DMS153 treated with DMSO at 0.1 percent for 48 hours (cell line): ENCODE measurements at regions not wholly inside any gene's neighbourhood (a gene's known extent, or its start where the extent isn't known, plus 50 kb on each side); places are given as distances from the start of the nearest gene placed in this dataset.

Experiments used
- DNase-seq: peaks from one replicate; lab custom pipeline; 2025; ENCODE audit not compliant: unreplicated experiment; lab: John Stamatoyannopoulos, UW

DNA sequence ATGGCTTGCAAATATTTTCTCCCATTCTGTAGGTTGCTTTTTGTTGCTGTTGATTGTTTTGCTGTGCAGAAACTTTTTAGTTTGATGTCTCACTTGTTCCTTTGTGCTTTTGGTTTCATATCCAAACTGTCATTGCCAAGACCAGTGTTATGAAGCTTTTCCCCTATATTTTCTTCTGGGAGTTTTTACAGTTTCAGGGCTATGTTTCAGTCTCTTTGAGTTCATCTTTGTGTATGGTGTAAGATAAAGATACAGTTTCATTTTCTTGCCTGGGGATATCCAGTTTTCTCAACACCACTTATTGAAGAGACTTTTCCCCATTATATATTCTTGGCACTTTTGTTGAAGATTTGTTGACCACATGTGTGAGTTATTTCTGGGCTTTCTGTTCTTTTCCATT lies 139.9 kb downstream of the MRPL57 start:
- DNase-seq: no peak

DNA sequence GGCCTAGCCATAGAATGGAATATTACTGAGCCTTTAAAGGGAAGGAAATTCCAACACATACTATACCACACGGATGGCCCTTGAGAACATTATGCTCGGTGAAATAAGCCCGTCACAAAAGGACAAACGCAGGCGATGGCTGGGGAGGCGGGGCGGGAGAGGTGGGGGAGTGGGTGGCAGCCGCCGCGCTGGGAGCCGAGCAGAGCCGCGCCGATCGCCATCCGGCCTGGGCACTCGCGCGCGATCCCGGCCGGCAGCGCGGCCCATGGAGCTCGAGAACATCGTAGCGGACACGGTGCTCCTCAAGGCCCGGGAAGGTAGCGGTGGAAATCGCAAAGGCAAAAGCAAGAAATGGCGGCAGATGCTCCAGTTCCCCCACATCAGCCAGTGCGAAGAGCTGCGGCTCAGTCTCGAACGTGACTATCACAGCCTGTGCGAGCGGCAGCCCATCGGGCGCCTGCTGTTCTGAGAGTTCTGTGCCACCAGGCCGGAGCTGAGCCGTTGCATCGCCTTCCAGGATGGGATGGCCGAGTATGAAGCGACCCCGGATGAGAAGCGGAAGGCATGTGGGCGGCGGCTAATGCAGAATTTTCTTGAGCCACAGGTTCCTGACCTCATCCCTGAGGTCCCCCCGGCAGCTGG lies 140.1 kb downstream of the ZDHHC20 start:
- DNase-seq: no peak

DNA sequence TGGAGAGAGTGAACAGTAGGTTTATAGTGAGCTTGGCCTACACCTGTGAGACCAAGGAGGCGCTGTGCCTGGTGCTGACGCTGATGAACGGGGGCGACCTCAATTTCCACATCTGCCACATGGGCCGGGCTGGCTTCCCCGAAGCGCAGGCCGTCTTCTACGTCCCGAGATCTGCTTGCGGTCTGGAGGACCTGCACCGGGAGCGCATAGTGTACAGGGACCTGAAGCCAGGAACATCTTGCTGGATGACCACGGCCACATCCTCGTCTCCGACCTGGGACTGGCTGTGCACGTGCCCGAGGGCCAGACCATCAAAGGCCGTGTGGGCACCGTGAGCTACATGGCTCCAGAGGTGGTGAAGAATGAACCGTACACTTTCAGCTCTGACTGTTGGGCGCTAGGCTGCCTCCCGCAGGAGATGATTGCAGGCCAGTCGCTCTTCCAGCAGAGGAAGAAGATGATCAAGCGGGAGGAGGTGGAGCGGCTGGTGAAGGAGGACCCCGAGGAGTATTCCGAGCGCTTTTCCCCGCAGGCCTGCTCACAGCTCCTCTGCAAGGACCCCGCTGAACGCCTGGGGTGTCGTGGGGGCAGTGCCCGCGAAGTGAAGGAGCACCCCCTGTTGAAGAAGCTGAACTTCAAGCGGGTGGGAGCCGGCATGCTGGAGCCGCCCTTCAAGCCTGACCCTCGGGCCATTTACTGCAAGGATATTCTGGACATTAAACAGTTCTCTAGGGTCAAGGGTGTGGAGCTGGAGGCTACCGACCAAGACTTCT lies 139.0 kb downstream of the ZDHHC20 start:
- no peak for DNase-seq

DNA sequence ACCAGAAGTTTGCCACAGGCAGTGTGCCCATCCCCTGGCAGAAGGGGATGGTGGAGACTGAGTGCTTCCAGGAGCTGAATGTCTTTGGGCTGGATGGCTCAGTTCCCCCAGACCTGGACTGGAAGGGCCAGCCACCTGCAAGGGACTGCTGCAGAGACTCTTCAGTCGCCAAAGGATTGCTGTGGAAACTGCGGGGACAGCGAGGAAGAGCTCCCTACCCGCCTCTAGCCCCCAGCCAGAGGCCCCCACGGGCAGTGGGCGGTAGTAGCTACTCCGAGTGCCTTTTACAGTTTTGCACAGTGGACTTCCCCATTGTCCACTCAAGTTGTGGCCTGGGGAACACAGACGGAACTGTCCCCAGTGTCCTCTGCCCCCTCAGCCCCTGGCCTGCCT lies 138.5 kb downstream of the ZDHHC20 start:
- no peak for DNase-seq

DNA sequence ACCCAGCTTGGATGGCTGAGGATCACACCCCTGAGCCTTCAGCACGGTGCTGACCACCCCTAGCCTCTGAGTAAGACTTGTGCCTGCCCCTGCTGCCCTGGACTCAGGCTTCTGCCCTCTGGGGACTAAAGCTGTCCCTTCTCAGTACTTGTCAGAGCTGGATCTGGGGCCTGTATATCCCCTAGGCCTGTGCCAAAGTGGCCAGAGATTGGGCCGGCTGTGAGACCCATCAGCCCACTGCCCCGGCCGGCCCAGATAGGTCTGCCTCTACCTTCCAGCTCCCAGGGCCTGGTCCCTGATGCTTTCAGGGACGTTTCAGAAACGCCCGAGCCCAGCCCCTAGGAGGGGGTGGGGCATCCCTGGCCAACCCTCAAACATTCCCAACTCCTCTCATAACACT lies 137.8 kb downstream of the ZDHHC20 start:
- DNase-seq: no peak

DNA sequence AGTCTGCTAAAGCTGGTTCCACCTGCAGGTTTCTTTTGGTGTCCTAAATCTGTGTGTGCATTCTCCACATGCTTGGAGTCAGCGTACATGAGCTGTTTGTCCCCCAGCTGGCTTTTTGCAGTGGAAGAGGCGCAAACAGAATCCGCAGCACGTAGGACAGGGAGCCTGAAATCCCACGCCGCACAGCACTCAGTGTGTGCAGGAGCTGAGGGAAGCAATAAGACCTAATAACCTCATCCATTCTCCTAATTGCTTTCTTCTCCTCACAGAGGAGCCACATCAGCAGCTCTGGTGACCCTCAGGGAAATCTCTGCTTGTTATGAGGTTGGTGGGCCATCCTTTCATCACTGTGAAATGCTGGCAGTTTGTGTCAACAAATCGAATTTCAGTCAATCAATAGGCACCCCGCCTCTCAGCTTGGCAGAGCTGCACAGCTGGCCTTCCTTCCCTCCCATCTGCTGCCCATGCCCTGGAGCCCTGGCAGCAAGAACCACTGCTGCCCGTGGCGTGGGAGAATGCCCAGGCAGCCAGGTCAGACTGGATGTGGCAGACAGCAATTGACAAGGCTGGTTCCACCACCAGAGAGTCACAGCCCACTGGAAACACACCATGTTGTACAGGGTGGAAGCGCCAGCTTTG lies 136.7 kb downstream of the ZDHHC20 start:
- no peak for DNase-seq
